ENCODE measurements at regions not wholly inside any gene's neighbourhood (a gene's known extent, or its start where the extent isn't known, plus 50 kb on each side); places are given as distances from the start of the nearest gene placed in this dataset.

- Mint-ChIP-seq H3K9me3 (ENCODE audit: unreplicated experiment) (no peaks in the 10 kb centered on the region), H3K27me3 (ENCODE audit: unreplicated experiment) (no peaks in the 10 kb centered on the region), H3K36me3 (ENCODE audit: unreplicated experiment) (peaks cover 3% of the 10 kb centered on the region), H3K4me3 (ENCODE audit: unreplicated experiment) (no peak overlapping the region), H3K4me1 (ENCODE audit: low read depth, unreplicated experiment) (no peaks in the 10 kb centered on the region), H3K27ac (ENCODE audit: unreplicated experiment) (no peak overlapping the region)
- no peak for TF ChIP-seq CTCF (IDR thresholded peaks at IDR 0.05; ENCODE audit: partially characterized antibody, unreplicated experiment)
- DNase-seq = no peak
Measured at GRCh38 chr13:37192956-37193355, 87.5 kb upstream of the CSNK1A1L start.

GRCh38 chr13:37187621-37188020 is 82.2 kb upstream of the CSNK1A1L start:
- H3K4me3 Mint-ChIP-seq (ENCODE audit: unreplicated experiment) = no peak overlapping the region
- no peaks in the 10 kb centered on the region for H3K4me1 Mint-ChIP-seq (ENCODE audit: low read depth, unreplicated experiment)
- peaks cover 4% of the 10 kb centered on the region for H3K9me3 Mint-ChIP-seq (ENCODE audit: unreplicated experiment)
- H3K27me3 Mint-ChIP-seq (ENCODE audit: unreplicated experiment) = no peaks in the 10 kb centered on the region
- no peak overlapping the region for H3K27ac Mint-ChIP-seq (ENCODE audit: unreplicated experiment)
- no peak for TF ChIP-seq CTCF (IDR thresholded peaks at IDR 0.05; ENCODE audit: partially characterized antibody, unreplicated experiment)
- no peak for DNase-seq
- H3K36me3 Mint-ChIP-seq (ENCODE audit: unreplicated experiment) = peaks cover 4% of the 10 kb centered on the region

- no peaks in the 10 kb centered on the region for H3K4me1 Mint-ChIP-seq (ENCODE audit: low read depth, unreplicated experiment)
- H3K27ac Mint-ChIP-seq (ENCODE audit: unreplicated experiment) = no peak overlapping the region
- peaks cover 4% of the 10 kb centered on the region for H3K9me3 Mint-ChIP-seq (ENCODE audit: unreplicated experiment)
- DNase-seq = no peak
- H3K4me3 Mint-ChIP-seq (ENCODE audit: unreplicated experiment) = no peak overlapping the region
- TF ChIP-seq CTCF (IDR thresholded peaks at IDR 0.05; ENCODE audit: partially characterized antibody, unreplicated experiment) = no peak
- H3K27me3 Mint-ChIP-seq (ENCODE audit: unreplicated experiment) = no peaks in the 10 kb centered on the region
- H3K36me3 Mint-ChIP-seq (ENCODE audit: unreplicated experiment) = peaks cover 4% of the 10 kb centered on the region
Measured at GRCh38 chr13:37187105-37187504, 81.6 kb upstream of the CSNK1A1L start.

GRCh38 chr13:37181620-37182019 is 76.2 kb upstream of the CSNK1A1L start:
- Mint-ChIP-seq H3K9me3 (ENCODE audit: unreplicated experiment) (peaks cover 4% of the 10 kb centered on the region), H3K27ac (ENCODE audit: unreplicated experiment) (no peak overlapping the region), H3K4me3 (ENCODE audit: unreplicated experiment) (no peak overlapping the region), H3K4me1 (ENCODE audit: low read depth, unreplicated experiment) (no peaks in the 10 kb centered on the region), H3K36me3 (ENCODE audit: unreplicated experiment) (no peaks in the 10 kb centered on the region), H3K27me3 (ENCODE audit: unreplicated experiment) (no peaks in the 10 kb centered on the region)
- no peak for DNase-seq
- no peak for TF ChIP-seq CTCF (IDR thresholded peaks at IDR 0.05; ENCODE audit: partially characterized antibody, unreplicated experiment)

GRCh38 chr13:37179645-37180044 is 74.2 kb upstream of the CSNK1A1L start:
- H3K4me3 Mint-ChIP-seq (ENCODE audit: unreplicated experiment) = no peak overlapping the region
- no peak for TF ChIP-seq CTCF (IDR thresholded peaks at IDR 0.05; ENCODE audit: partially characterized antibody, unreplicated experiment)
- no peaks in the 10 kb centered on the region for H3K27me3 Mint-ChIP-seq (ENCODE audit: unreplicated experiment)
- H3K27ac Mint-ChIP-seq (ENCODE audit: unreplicated experiment) = no peak overlapping the region
- H3K9me3 Mint-ChIP-seq (ENCODE audit: unreplicated experiment) = no peaks in the 10 kb centered on the region
- no peaks in the 10 kb centered on the region for H3K4me1 Mint-ChIP-seq (ENCODE audit: low read depth, unreplicated experiment)
- DNase-seq = no peak
- H3K36me3 Mint-ChIP-seq (ENCODE audit: unreplicated experiment) = no peaks in the 10 kb centered on the region

Measured in glutamatergic neuron (in vitro differentiated cells).